ENCODE measurements at regions not wholly inside any gene's neighbourhood (a gene's known extent, or its start where the extent isn't known, plus 50 kb on each side); places are given as distances from the start of the nearest gene placed in this dataset.

- TF ChIP-seq ZNF169 (tag by site-specific recombination; IDR thresholded peaks at IDR 0.05), result no peak
- no peak for TF ChIP-seq PRDM1 (tag by site-specific recombination; IDR thresholded peaks at IDR 0.05)
- no peak for TF ChIP-seq ZNF350 (tag by site-specific recombination; IDR thresholded peaks at IDR 0.05)
- TF ChIP-seq ZNF473 (tag by site-specific recombination; IDR thresholded peaks at IDR 0.05), result no peak
- TF ChIP-seq YY2 (tag by site-specific recombination; IDR thresholded peaks at IDR 0.05), result no peak
- TF ChIP-seq ZNF121 (tag by site-specific recombination; IDR thresholded peaks at IDR 0.05), result no peak
- no peak for TF ChIP-seq INSM2 (tag by site-specific recombination; IDR thresholded peaks at IDR 0.05)
- no peaks in the 10 kb centered on the region for H3K9me3 ChIP-seq (ENCODE audit: control insufficient read depth, insufficient read depth, low read depth, low read length)
- CTCF ChIA-PET, result interaction anchor here (1.3 to 1.4 kb wide), 2 partner anchors 9 to 110 kb away, joined by 5 to 7 read pairs; no protein-coding TSS in a partner anchor
- no peak overlapping the region for H3K27ac ChIP-seq (ENCODE audit: extremely low read depth, low read depth, low read length)
- POLR2A ChIA-PET, result no interaction called here
- H3K36me3 ChIP-seq (ENCODE audit: control insufficient read depth in 2 of 2, insufficient read depth in 1 of 2, low read length in 2 of 2), result no peaks in the 10 kb centered on the region
- H3K4me3 ChIP-seq (ENCODE audit: low read depth, low read length), result no peak overlapping the region
- H3K4me1 ChIP-seq (ENCODE audit: control insufficient read depth, insufficient read depth, low read length), result no peaks in the 10 kb centered on the region
Measured at GRCh38 chr12:41795051-41795600, 349.5 kb downstream of the GXYLT1 start.

GRCh38 chr12:41794336-41794735, 350.3 kb downstream of the GXYLT1 start:
- Histone ChIP-seq H3K9me3 (ENCODE audit: control insufficient read depth, insufficient read depth, low read depth, low read length) (no peaks in the 10 kb centered on the region), H3K27ac (ENCODE audit: extremely low read depth, low read depth, low read length) (no peak overlapping the region), H3K4me3 (ENCODE audit: low read depth, low read length) (no peak overlapping the region), H3K4me1 (ENCODE audit: control insufficient read depth, insufficient read depth, low read length) (no peaks in the 10 kb centered on the region), H3K36me3 (ENCODE audit: control insufficient read depth in 2 of 2, insufficient read depth in 1 of 2, low read length in 2 of 2) (no peaks in the 10 kb centered on the region)
- TF ChIP-seq ZNF785 (tag by site-specific recombination; IDR thresholded peaks at IDR 0.05) (no peak), TCF7L2 (IDR thresholded peaks at IDR 0.05; ENCODE audit: borderline replicate concordance, low read depth, low read length) (no peak), ATF2 (tag by site-specific recombination; IDR thresholded peaks at IDR 0.05; ENCODE audit: low read depth) (no peak)
- ChIA-PET CTCF (interaction anchor here (0.6 kb wide), 1 partner anchor 236 kb away, joined by 5 read pairs; no protein-coding TSS in a partner anchor), POLR2A (no interaction called here)

- no peak for TF ChIP-seq ZNF670 (tag by site-specific recombination; IDR thresholded peaks at IDR 0.05; ENCODE audit: low read depth)
- no peak for TF ChIP-seq ZNF792 (tag by site-specific recombination; IDR thresholded peaks at IDR 0.05)
- TF ChIP-seq GLI2 (tag by site-specific recombination; IDR thresholded peaks at IDR 0.05; ENCODE audit: borderline replicate concordance, low read depth), result no peak
- no peak for TF ChIP-seq ZNF362 (tag by site-specific recombination; IDR thresholded peaks at IDR 0.05)
- no peak for TF ChIP-seq ZNF776 (tag by site-specific recombination; IDR thresholded peaks at IDR 0.05; ENCODE audit: borderline replicate concordance)
- POLR2A ChIA-PET, result no interaction called here
- no peak overlapping the region for H3K4me3 ChIP-seq (ENCODE audit: low read depth, low read length)
- H3K36me3 ChIP-seq (ENCODE audit: control insufficient read depth in 2 of 2, insufficient read depth in 1 of 2, low read length in 2 of 2), result no peaks in the 10 kb centered on the region
- H3K27ac ChIP-seq (ENCODE audit: extremely low read depth, low read depth, low read length), result no peak overlapping the region
- no peaks in the 10 kb centered on the region for H3K9me3 ChIP-seq (ENCODE audit: control insufficient read depth, insufficient read depth, low read depth, low read length)
- CTCF ChIA-PET, result no interaction called here
- no peaks in the 10 kb centered on the region for H3K4me1 ChIP-seq (ENCODE audit: control insufficient read depth, insufficient read depth, low read length)
Measured at GRCh38 chr12:41784957-41785356, 359.7 kb downstream of the GXYLT1 start.

All from HEK293 (cell line).